Liver (tissue), 8 donors: ENCODE measurements at regions not wholly inside any gene's neighbourhood (a gene's known extent, or its start where the extent isn't known, plus 50 kb on each side); places are given as distances from the start of the nearest gene placed in this dataset.

Experiments used
- DNase-seq: peaks from one replicate; pipeline ENCODE4 v3.0.0-alpha.2; 2017; ENCODE audit warnings: low spot score
- H3K27ac ChIP-seq, 2 donors: one replicate each; pipeline ENCODE4 v1.7.0; 2013; ENCODE audit warnings: inconsistent platforms in 2 of 2, low read length in 2 of 2, control low read depth in 1 of 2, low read depth in 1 of 2, mild to moderate bottlenecking in 1 of 2
- H3K27me3 ChIP-seq, 4 donors: one replicate each; pipeline versions ENCODE4 v1.6.1 to v1.7.0; 2013; ENCODE audit warnings: low read length in 3 of 4, inconsistent platforms in 1 of 4, mild to moderate bottlenecking in 1 of 4, moderate library complexity in 1 of 4; ENCODE audit not compliant: control insufficient read depth in 4 of 4, insufficient read depth in 4 of 4
- H3K36me3 ChIP-seq, 4 donors: one replicate each; pipeline versions ENCODE4 v1.6.1 to v1.7.0; 2013; ENCODE audit warnings: low read length in 3 of 4, mild to moderate bottlenecking in 3 of 4, low read depth in 1 of 4, moderate library complexity in 1 of 4; ENCODE audit not compliant: control insufficient read depth in 4 of 4, insufficient read depth in 3 of 4
- H3K4me1 ChIP-seq, 4 donors: one replicate each; pipeline versions ENCODE4 v1.6.1 to v1.7.0; 2013; ENCODE audit warnings: low read length in 3 of 4, mild to moderate bottlenecking in 3 of 4, moderate library complexity in 1 of 4; ENCODE audit not compliant: control insufficient read depth in 4 of 4, insufficient read depth in 4 of 4
- H3K4me3 ChIP-seq, 3 donors: one replicate each; pipeline versions ENCODE4 v1.6.1 to v1.7.0; 2013; ENCODE audit warnings: low read length in 3 of 3, control low read depth in 1 of 3, low read depth in 1 of 3, mild to moderate bottlenecking in 1 of 3
- H3K9ac ChIP-seq, 2 donors: one replicate each; pipeline ENCODE4 v1.7.0; 2013; ENCODE audit warnings: low read length in 2 of 2, mild to moderate bottlenecking in 2 of 2, moderate library complexity in 2 of 2, control low read depth in 1 of 2, low read depth in 1 of 2
- H3K9me3 ChIP-seq, 4 donors: one replicate each; pipeline versions ENCODE4 v1.6.1 to v1.7.0; 2013; ENCODE audit warnings: low read length in 3 of 4; ENCODE audit not compliant: control insufficient read depth in 4 of 4
- ATF3 ChIP-seq: IDR thresholded peaks from 2 replicates; pipeline ENCODE4 v1.6.1; 2016; ENCODE audit warnings: antibody characterized with exemption
- CTCF ChIP-seq: fragments of 150-350 bp; IDR thresholded peaks from 2 replicates; pipeline ENCODE4 v1.5.1; 2017; ENCODE audit warnings: improper control_type of control experiment, low read depth, low read length; ENCODE audit not compliant: missing input control
- EGR1 ChIP-seq, 2 donors: IDR thresholded peaks; 2 replicates each; pipeline ENCODE4 v1.6.1; 2016 to 2018; ENCODE audit warnings: antibody characterized with exemption in 2 of 2, low read depth in 2 of 2
- FOXA1 ChIP-seq: IDR thresholded peaks from 2 replicates; pipeline ENCODE4 v1.6.1; 2016; ENCODE audit warnings: antibody characterized with exemption
- FOXA2 ChIP-seq: IDR thresholded peaks from 2 replicates; pipeline ENCODE4 v1.6.1; 2016; ENCODE audit warnings: antibody characterized with exemption
- HNF4A ChIP-seq, 2 donors: conservative IDR thresholded peaks; 2 replicates each; pipeline ENCODE4 v1.6.1; 2016; ENCODE audit warnings: antibody characterized with exemption in 2 of 2, mild to moderate bottlenecking in 2 of 2
- HNF4G ChIP-seq: IDR thresholded peaks from 2 replicates; pipeline ENCODE4 v1.6.1; 2016; ENCODE audit warnings: antibody characterized with exemption
- JUND ChIP-seq, 2 donors: IDR thresholded peaks; 2 replicates each; pipeline ENCODE4 v1.6.1; 2016; ENCODE audit warnings: antibody characterized with exemption in 2 of 2
- MAX ChIP-seq: IDR thresholded peaks from 2 replicates; pipeline ENCODE4 v1.6.1; 2016; ENCODE audit warnings: antibody characterized with exemption
- RAD21 ChIP-seq, 2 donors: IDR thresholded peaks; 2 replicates each; pipeline ENCODE4 v1.6.1; 2016; ENCODE audit warnings: antibody characterized with exemption in 2 of 2, mild to moderate bottlenecking in 2 of 2
- REST ChIP-seq: IDR thresholded peaks from 2 replicates; pipeline ENCODE4 v1.6.1; 2016; ENCODE audit warnings: antibody characterized with exemption, mild to moderate bottlenecking
- RXRA ChIP-seq, 2 donors: IDR thresholded peaks; 2 replicates each; pipeline ENCODE4 v1.6.1; 2017 to 2018; ENCODE audit warnings: antibody characterized with exemption in 2 of 2, mild to moderate bottlenecking in 1 of 2
- SP1 ChIP-seq: IDR thresholded peaks from 2 replicates; pipeline ENCODE4 v1.6.1; 2018; ENCODE audit warnings: antibody characterized with exemption, mild to moderate bottlenecking
- TAF1 ChIP-seq: conservative IDR thresholded peaks from 2 replicates; pipeline ENCODE4 v1.6.1; 2016; ENCODE audit warnings: antibody characterized with exemption, mild to moderate bottlenecking
- YY1 ChIP-seq: IDR thresholded peaks from 2 replicates; pipeline ENCODE4 v1.6.1; 2016; ENCODE audit warnings: antibody characterized with exemption, mild to moderate bottlenecking
- ZBTB33 ChIP-seq: IDR thresholded peaks from 2 replicates; pipeline ENCODE4 v1.6.1; 2016; ENCODE audit warnings: antibody characterized with exemption
- WGBS: extraction: QIAGEN DNeasy Blood & Tissue Kit; methylation state at CpG from one replicate; pipeline ENCODE4 v1.1.7; 2013; 5-methylcytosine and 5-hydroxymethylcytosine counted together
- donor health status: healthy.
- donor health status: healthy.
- donor health status: healthy.
- donor health status: healthy.
- donor health status: healthy.

- no peak overlapping the region for H3K4me3 ChIP-seq
- WGBS: 64% methylated on average over 12 of the region's 12 CpGs
- no peak overlapping the region for H3K27ac ChIP-seq
- no peaks in the 10 kb centered on the region for H3K9me3 ChIP-seq
- no peaks in the 10 kb centered on the region for H3K36me3 ChIP-seq
- TF ChIP-seq SP1: no peak
- no peak for TF ChIP-seq CTCF
- no peak for TF ChIP-seq HNF4G
- no peak for TF ChIP-seq MAX
- TF ChIP-seq ATF3: no peak
- TF ChIP-seq FOXA1: no peak
- TF ChIP-seq EGR1 (IDR thresholded peaks at IDR 0.05; ENCODE audit: low read depth in 2 of 2): no peak
- no peak for TF ChIP-seq RAD21 (IDR thresholded peaks at IDR 0.05)
- no peak for TF ChIP-seq JUND (IDR thresholded peaks at IDR 0.05)
- no peak for TF ChIP-seq RXRA (IDR thresholded peaks at IDR 0.05)
- no peak for TF ChIP-seq TAF1
- no peak for TF ChIP-seq FOXA2
- TF ChIP-seq ZBTB33: no peak
- no peak for TF ChIP-seq HNF4A (conservative IDR thresholded peaks at IDR 0.05)
- TF ChIP-seq YY1: no peak
- no peak for TF ChIP-seq REST
- H3K27me3 ChIP-seq: peaks cover 0 to 7% (median 0%) of the 10 kb centered on the region in 4 donors
- no peak for DNase-seq
- H3K4me1 ChIP-seq: no peaks in the 10 kb centered on the region
- no peak overlapping the region for H3K9ac ChIP-seq
Observed at GRCh38 chr20:56968376-56969048, 297.9 kb downstream of the BMP7 start.
